Esophagus (tissue), 2 donors: ENCODE measurements at regions not wholly inside any gene's neighbourhood (a gene's known extent, or its start where the extent isn't known, plus 50 kb on each side); places are given as distances from the start of the nearest gene placed in this dataset.
"Not testable (repeated sequence)": the region's sequence is repeated elsewhere in the genome, so short reads cannot be mapped to it uniquely, and the experiment has no call there.

Source experiments
- H3K27ac ChIP-seq, 2 donors: one replicate each; pipeline ENCODE4 v1.5.1; 2013; ENCODE audit warnings: low read depth in 2 of 2, mild to moderate bottlenecking in 2 of 2, inconsistent platforms in 1 of 2, low read length in 1 of 2, moderate library complexity in 1 of 2
- H3K27me3 ChIP-seq, 2 donors: one replicate each; pipeline ENCODE4 v1.6.1; 2013; ENCODE audit warnings: low read length in 2 of 2, control low read depth in 1 of 2, mild to moderate bottlenecking in 1 of 2; ENCODE audit not compliant: insufficient read depth in 2 of 2, control insufficient read depth in 1 of 2
- H3K36me3 ChIP-seq, 2 donors: one replicate each; pipeline ENCODE4 v1.6.1; 2013; ENCODE audit warnings: low read length in 1 of 2; ENCODE audit not compliant: control insufficient read depth in 2 of 2, insufficient read depth in 2 of 2
- H3K4me1 ChIP-seq, 2 donors: one replicate each; pipeline ENCODE4 v1.6.1; 2013; ENCODE audit warnings: low read length in 1 of 2; ENCODE audit not compliant: control insufficient read depth in 2 of 2, insufficient read depth in 2 of 2
- H3K4me3 ChIP-seq, 2 donors: one replicate each; pipeline ENCODE4 v1.5.1; 2013; ENCODE audit warnings: low read length in 2 of 2, mild to moderate bottlenecking in 2 of 2, low read depth in 1 of 2, moderate library complexity in 1 of 2
- H3K9me3 ChIP-seq, 2 donors: one replicate each; pipeline ENCODE4 v1.6.1; 2013; ENCODE audit warnings: mild to moderate bottlenecking in 2 of 2, low read depth in 1 of 2, low read length in 1 of 2, moderate library complexity in 1 of 2; ENCODE audit not compliant: control insufficient read depth in 2 of 2, insufficient read depth in 1 of 2
- WGBS, 2 donors: extraction: QIAGEN DNeasy Blood & Tissue Kit; methylation state at CpG; one replicate each; pipeline ENCODE4 v1.1.7; 2013; 5-methylcytosine and 5-hydroxymethylcytosine counted together
- donor health status: healthy with polysubstance abuse.
- donor health status: Bipolar disorder and iron deficiency.

DNA sequence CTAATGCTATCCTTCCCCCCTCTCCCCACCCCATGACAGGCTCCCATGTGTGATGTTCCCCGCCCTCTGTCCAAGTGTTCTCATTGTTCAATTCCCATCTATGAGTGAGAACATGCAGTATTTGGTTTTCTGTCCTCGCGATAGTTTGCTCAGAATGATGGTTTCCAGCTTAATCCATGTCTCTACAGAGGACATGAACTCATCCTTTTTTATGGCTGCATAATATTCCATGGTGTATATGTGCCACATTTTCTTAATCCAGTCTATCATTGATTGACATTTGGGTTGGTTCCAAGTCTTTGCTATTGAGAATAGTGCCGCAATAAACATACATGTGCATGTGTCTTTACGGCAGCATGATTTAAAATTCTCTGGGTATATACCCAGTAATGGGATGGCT, 68.7 kb upstream of the SLC44A3 start:
- H3K9me3 ChIP-seq, H3K36me3 ChIP-seq, H3K27ac ChIP-seq, H3K4me3 ChIP-seq, H3K27me3 ChIP-seq, H3K4me1 ChIP-seq: not testable (repeated sequence)
- 91 to 94% methylated on average over 5 of the region's 5 CpGs for WGBS, 2 donors

DNA sequence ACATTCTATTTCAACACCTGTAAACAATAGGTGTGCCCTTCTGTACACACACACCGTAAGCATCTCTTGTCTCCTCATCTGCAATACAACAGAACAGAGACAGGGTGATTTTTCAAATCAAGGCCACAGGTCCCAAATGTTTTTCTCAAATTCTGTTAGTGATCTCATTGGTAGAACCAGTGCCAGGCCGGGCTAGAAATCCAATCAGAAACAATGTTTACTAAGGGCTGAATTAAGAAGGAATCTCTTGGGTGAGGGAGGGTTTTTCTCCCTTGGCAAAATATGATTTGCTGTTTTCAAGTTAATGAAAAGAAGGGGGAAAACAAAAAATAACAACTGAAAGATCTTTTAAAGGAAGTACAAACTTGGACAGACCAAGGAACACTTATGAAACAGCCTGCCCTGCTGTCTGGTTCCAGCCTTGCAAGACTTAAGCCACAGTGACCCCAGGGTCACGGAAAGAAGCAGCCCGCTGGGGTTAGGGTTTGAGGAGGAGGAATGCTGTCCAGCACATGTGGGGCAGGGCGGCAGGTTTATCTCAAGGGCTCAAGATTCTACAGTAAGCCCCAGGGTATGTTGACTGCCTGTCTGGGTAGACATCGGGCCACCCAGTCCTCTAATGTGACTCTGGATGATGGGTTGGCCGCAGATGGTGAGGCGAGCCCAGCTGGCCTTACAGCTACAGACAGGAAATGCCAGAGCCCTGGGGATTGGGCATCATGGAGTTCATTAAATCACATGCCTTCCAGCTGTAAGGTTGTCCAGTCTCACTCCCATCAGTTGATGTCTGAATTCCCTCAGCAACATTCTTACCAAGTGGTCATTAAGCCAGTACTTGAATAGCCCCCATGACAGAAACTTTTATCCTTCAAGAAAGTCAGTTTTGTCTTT, 73.3 kb upstream of the SLC44A3 start:
- no peaks in the 10 kb centered on the region for H3K27me3 ChIP-seq
- H3K27ac ChIP-seq: peak overlapping the region in 1 of 2 donors; percentile 1
- peaks cover 0 to 2% of the 10 kb centered on the region in 2 donors for H3K9me3 ChIP-seq
- H3K4me3 ChIP-seq: no peak overlapping the region
- H3K36me3 ChIP-seq: no peaks in the 10 kb centered on the region
- H3K4me1 ChIP-seq: no peaks in the 10 kb centered on the region
- 70 to 76% methylated on average over 8 of the region's 8 CpGs for WGBS, 2 donors

- peaks cover 0 to 2% of the 10 kb centered on the region in 2 donors for H3K9me3 ChIP-seq
- no peaks in the 10 kb centered on the region for H3K27me3 ChIP-seq
- H3K36me3 ChIP-seq: no peaks in the 10 kb centered on the region
- no peak overlapping the region for H3K4me3 ChIP-seq
- H3K4me1 ChIP-seq: no peaks in the 10 kb centered on the region
- H3K27ac ChIP-seq: no peak overlapping the region
Measured at GRCh38 chr1:94745742-94746141, 74.4 kb upstream of the SLC44A3 start.

DNA sequence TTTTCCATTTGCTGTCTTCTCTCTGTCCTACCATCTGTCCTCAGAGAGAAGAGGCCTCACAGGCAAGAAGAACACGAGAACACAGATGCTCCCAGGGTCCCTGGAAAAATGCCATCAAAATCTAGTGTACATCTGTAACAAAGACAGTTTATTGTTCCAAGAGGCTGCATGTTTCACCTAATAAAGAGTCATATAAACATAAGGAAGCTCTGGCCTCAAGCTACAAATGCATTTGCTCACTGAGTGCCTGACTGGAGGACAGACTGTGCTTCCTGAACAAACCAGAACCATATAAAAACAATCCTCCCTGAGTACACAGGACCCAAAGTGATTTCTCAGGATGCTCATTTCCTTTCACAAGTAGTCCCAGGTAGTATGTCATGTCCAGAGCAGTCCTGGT, 76.3 kb upstream of the SLC44A3 start:
- H3K27ac ChIP-seq: no peak overlapping the region
- 63 to 74% methylated on average over 1 of the region's 1 CpG for WGBS, 2 donors
- no peaks in the 10 kb centered on the region for H3K9me3 ChIP-seq
- H3K27me3 ChIP-seq: no peaks in the 10 kb centered on the region
- H3K36me3 ChIP-seq: no peaks in the 10 kb centered on the region
- H3K4me3 ChIP-seq: no peak overlapping the region
- H3K4me1 ChIP-seq: no peaks in the 10 kb centered on the region

DNA sequence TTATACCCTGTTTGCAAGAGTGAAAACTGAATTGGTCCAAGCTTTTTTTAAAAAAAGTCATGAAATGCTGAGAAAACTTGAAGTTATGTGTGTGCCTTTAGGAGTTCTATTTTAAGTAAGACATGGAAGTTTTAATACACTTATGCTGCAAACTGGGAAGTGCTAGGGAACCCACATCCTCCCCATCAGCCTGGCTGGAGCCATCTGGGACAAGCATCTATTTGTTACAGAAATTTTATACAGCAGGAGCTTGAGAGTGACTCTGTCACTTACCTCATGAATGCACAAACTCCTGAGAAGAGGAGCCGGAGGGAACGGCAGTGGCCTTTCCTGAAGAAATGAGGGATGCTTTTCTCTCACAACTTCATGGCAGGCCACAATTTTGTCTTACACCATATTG, 78.2 kb upstream of the SLC44A3 start:
- H3K4me3 ChIP-seq: no peak overlapping the region
- no peaks in the 10 kb centered on the region for H3K36me3 ChIP-seq
- 98 to 100% methylated on average over 2 of the region's 2 CpGs for WGBS, 2 donors
- no peaks in the 10 kb centered on the region for H3K27me3 ChIP-seq
- no peaks in the 10 kb centered on the region for H3K4me1 ChIP-seq
- H3K9me3 ChIP-seq: no peaks in the 10 kb centered on the region
- no peak overlapping the region for H3K27ac ChIP-seq

GRCh38 chr1:94741510-94741909, 78.6 kb upstream of the SLC44A3 start:
- Histone ChIP-seq H3K4me1 (no peaks in the 10 kb centered on the region), H3K36me3 (no peaks in the 10 kb centered on the region), H3K4me3 (no peak overlapping the region), H3K9me3 (no peaks in the 10 kb centered on the region), H3K27me3 (no peaks in the 10 kb centered on the region), H3K27ac (no peak overlapping the region)
- 53 to 70% methylated on average over 2 of the region's 2 CpGs for WGBS, 2 donors

GRCh38 chr1:94739521-94740061, 80.6 kb upstream of the SLC44A3 start:
- Histone ChIP-seq H3K4me3 (no peak overlapping the region), H3K9me3 (no peaks in the 10 kb centered on the region), H3K36me3 (no peaks in the 10 kb centered on the region), H3K4me1 (peaks cover 0 to 4% of the 10 kb centered on the region in 2 donors), H3K27ac (no peak overlapping the region), H3K27me3 (no peaks in the 10 kb centered on the region)
- 68 to 73% methylated on average over 7 of the region's 7 CpGs for WGBS, 2 donors

DNA sequence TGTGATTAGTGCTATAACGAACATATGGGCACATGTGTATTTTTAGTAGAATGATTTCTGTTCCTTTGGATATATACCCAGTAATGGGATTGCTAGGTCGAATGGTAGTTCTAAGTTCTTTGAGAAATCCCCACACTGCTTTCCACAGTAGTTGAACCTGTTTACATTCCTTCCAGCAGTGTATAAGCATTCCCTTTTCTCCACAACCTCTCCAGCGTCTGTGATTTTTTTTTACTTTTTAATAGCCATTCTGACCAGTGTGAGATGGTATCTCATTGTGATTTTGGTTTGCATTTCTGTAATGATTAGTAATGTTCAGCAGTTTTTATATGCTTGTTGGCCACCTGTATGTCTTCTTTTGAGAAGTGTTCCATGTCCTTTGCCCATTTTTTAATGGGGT, 81.8 kb upstream of the SLC44A3 start:
- Histone ChIP-seq H3K27me3 (no peaks in the 10 kb centered on the region), H3K4me3 (no peak overlapping the region), H3K4me1 (peaks cover 0 to 4% of the 10 kb centered on the region in 2 donors), H3K9me3 (no peaks in the 10 kb centered on the region), H3K36me3 (no peaks in the 10 kb centered on the region), H3K27ac (no peak overlapping the region)
- WGBS, 2 donors: 82 to 83% methylated on average over 3 of the region's 3 CpGs

- WGBS, 2 donors: 56 to 59% methylated on average over 5 of the region's 5 CpGs
- no peaks in the 10 kb centered on the region for H3K36me3 ChIP-seq
- no peaks in the 10 kb centered on the region for H3K9me3 ChIP-seq
- no peaks in the 10 kb centered on the region for H3K27me3 ChIP-seq
- H3K27ac ChIP-seq: no peak overlapping the region
- H3K4me1 ChIP-seq: peaks cover 0 to 4% of the 10 kb centered on the region in 2 donors
- no peak overlapping the region for H3K4me3 ChIP-seq
Measured at GRCh38 chr1:94737124-94737998, 82.8 kb upstream of the SLC44A3 start.
